HS-5 (cell line): ENCODE measurements at regions not wholly inside any gene's neighbourhood (a gene's known extent, or its start where the extent isn't known, plus 50 kb on each side); places are given as distances from the start of the nearest gene placed in this dataset.

ENCODE experiments used
- DNase-seq: peaks from one replicate; pipeline ENCODE4 v3.0.0-alpha.2; 2012; ENCODE audit warnings: low read depth

GRCh38 chr11:82373781-82374542 lies 359.7 kb downstream of the FAM181B start:
- no peak for DNase-seq

- DNase-seq, result no peak
Measured at GRCh38 chr11:82365351-82365750, 368.3 kb downstream of the FAM181B start.

- no peak for DNase-seq
Measured at GRCh38 chr11:82356316-82356715, 377.3 kb downstream of the FAM181B start.

DNA sequence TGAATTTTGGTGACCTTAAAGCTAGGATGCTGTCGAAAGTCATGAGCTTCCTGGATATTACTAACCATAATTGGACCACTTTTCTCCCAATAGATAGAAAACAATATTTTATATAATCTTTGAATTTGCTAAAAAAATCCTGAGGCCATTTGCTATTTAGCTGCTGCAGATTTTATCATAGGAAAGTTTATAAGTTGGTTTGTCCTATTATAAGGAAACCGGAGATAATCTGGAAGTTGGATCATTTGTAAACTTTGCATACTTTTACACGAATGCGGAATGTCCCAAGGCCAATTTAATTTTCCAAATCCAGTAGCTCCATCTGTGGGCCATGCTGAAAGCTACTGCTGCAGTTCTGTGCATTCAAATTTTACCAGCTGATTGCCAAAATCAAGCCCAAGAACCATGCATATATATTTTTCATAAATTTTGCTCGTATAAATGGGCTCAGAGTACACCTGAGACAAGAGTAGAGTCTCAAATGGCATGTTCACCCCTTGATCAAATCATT lies 378.3 kb downstream of the FAM181B start:
- DNase-seq, result no peak

- DNase-seq, result no peak
Measured at GRCh38 chr11:82326853-82327252, 406.8 kb downstream of the FAM181B start.

GRCh38 chr11:82321206-82321605 lies 412.5 kb downstream of the FAM181B start:
- DNase-seq, result no peak

- DNase-seq, result no peak
Measured at GRCh38 chr11:82315093-82315492, 418.6 kb downstream of the FAM181B start.

DNA sequence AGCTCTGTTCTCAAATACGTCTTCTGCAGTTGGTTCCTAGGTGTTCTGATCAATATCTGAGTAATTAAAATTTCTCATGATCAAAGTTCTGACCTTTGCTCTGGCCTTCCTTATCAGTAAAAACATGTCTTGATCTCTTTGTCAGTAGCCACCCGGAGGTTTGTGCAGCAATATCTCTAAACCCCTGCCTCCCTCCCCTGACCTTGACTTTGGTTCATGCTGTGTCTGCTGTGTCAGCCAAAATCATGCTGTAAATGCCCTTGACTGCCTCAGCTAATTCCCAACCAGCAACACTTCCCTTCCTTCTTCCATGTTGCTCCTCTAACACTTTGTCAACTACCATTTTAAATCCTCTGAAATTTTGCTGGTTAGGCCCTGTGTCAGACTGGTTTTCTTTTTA lies 424.7 kb downstream of the FAM181B start:
- DNase-seq, result no peak

DNA sequence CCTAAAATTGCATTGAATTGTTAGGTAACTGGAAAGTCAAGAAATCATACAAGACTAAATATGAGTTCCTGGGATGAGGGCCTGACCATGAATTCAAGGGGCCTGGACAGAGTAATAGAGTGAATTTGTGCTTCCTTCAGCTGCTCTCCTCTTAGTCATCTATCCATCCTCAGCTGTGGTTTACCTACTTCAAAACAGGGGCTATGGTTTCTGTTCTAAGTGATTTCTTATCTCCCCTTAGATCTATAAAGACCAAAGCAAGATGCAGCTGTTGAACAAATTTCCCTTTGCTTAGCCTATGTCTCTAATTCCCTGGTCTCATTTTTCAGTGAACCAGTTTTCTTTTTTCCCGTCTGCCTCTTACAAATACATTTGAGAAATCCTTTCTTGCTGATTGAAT lies 428.5 kb downstream of the FAM181B start:
- DNase-seq, result no peak

- DNase-seq, result no peak
Measured at GRCh38 chr11:82303671-82304070, 430.0 kb downstream of the FAM181B start.

DNA sequence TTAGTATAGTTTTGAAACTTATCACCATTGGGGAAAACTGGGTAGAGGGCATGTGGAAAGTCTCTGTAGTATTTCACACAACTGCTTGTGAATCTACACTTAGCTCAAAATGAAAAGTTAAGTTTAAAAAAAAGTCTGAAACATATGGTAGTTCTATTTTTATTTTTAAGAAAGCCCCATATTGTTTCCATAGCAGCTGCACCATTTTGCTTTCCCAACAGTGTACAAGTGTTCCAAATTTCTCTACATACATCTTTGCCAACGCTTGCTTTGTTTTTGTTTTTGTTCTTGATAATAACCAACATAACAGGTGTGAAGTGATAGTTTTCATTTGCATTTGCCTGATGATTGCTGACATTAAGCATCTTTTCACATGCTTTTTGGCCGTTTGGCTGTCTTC lies 445.2 kb downstream of the FAM181B start:
- no peak for DNase-seq

DNA sequence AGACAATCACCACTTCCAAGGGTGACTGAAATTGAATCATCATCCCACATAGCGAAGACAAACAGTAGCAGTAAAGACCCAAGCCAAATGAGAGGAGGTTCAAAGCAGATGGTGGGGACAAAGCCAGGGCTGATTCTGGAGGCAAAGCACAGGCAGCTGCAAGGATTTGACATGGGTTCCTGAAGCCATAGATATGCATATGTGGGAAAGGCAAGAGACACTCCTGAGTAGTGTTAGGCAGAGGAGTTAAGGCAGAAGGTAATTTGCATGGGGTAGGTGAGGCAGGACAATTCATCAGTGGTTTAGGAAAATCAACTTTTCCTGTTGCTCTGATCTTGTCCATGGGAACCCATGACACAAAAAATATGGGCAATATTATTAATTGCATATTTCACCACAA lies 462.8 kb downstream of the FAM181B start:
- no peak for DNase-seq

GRCh38 chr11:82268627-82269026 lies 465.0 kb downstream of the FAM181B start:
- DNase-seq, result no peak

- peak; percentile 19 for DNase-seq
Measured at GRCh38 chr11:82267186-82267585, 466.5 kb downstream of the FAM181B start.

DNA sequence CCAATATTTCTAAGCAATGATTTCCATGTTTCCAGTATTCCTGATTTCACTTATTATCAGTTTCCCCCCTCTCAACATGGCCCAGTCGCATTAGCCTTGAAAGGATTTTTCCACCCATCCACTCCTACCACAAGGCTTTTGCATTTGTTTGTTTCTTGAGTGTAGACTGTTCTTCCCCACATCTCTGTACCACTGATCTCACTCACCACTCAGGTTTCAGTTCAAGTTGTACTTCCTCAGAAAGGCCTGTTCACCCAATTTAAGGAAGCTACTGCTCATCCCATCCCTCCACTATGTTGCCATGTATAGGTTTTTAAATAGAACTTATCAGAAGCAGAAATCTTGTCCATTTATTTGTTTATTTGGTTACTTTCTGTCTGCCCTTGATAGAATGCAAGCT lies 472.3 kb downstream of the FAM181B start:
- no peak for DNase-seq

DNA sequence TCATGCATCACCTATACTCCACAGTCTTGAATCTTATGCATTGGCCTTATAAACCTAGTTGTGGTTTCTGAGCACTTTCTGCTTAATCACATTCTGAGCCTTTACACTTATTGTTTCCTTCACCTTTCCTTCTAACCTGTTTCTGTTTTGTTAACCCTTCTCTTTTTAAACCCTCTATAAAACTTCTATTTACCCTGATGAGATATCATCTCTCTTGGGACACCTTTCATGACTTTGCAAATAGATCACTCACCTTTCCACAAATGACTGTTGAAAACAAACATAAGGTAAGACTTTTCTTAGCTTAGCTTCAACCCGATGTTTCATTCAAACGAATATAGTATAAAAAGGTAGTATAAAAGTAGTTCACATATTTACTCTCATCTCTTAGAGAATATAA lies 483.6 kb downstream of the FAM181B start:
- DNase-seq, result no peak

DNA sequence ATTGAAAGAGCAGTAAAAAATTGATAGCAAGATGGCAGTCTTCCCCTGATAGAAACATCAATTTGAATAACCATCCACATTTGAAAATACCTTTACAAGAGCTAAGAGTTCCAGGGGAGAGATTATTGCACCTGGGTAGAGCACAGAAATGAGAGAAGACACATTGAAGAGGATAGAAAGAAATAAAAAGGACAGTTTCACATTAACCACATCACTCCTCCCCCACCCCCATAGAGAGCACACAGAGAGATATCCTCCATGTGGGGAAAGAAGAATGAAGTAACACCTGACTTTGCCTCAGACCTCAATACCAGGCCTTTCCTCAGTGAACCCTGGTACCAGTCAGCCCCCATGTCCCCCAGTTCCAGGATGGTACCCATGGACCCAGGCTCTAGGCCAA lies 486.7 kb downstream of the FAM181B start:
- DNase-seq, result no peak

DNA sequence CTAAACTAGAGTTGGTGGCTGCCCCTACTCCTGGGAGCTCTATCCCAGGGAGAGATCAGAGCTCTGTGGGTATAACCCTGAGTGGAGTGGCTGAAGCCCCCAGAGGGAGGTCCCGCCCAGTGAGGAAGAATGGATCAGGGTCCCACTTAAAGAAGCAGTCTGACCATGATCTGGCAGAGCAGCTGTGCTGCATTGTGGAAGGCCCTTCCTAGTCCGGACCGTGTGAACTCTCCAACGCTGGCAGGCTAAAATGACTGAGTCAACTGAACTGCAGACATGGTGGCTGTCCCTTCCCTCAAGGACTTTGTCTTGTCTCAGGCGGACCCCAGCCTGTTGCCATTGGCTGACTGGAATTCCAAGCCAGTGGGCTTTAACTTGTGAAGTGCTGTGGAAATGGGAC lies 494.2 kb downstream of the FAM181B start:
- DNase-seq, result no peak

DNA sequence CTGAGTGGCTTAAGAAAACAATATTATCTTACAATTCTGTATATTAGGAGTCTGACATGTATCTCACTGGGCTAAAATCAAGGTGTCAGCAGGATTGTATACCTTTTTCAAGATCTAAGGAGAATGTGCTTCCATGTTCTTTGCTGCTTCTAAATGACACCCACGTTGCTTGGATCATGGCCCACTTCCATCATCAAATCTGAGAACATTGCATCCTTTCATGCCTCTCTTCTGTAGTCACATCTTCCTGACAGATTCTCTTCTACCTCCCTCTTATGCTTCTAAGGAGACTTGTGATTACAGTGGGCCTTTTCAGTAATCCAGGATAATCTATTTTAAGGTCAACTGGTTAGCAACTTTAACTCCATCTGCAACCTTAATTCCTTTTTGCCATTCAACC lies 499.4 kb downstream of the FAM181B start:
- no peak for DNase-seq

DNA sequence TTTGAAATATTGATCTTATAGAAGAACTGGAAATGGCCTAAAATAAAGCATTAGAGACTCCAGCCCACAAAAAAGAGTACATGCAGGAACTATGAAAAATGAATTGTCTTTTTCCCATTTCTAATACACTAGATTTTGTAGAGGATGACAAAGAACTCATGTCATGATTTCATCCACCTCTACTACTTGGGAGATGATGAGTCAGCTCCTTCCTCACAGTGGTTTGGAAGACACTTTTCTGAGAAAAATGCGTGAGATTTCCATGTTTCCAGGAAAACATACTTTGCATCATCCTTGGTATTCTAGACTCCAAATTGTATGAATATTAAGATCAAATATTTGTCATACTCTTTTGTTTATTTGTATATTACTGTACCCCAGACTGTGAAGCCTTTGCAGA lies 500.5 kb downstream of the FAM181B start:
- DNase-seq, result peak; percentile 24

GRCh38 chr11:82229341-82229740 lies 504.3 kb downstream of the FAM181B start:
- DNase-seq, result no peak

DNA sequence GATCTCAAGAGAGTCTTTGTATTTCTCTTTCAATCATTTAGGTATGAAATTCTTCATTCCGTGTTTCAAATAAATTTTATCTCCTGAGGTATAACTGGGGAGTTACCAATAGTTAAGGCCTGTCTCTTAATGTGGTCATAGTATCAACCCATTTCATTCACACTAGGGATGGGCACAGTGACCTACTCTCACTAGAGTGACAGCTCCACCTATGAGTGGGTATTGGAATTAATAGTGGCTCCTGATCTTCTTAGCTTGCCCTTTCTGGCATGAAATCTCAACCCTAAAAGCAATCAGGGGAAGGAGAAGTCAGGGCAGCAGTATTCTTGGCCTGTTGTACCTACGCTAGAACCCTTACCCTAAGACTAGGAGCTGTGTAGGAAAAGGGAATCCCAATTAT lies 507.7 kb downstream of the FAM181B start:
- no peak for DNase-seq

DNA sequence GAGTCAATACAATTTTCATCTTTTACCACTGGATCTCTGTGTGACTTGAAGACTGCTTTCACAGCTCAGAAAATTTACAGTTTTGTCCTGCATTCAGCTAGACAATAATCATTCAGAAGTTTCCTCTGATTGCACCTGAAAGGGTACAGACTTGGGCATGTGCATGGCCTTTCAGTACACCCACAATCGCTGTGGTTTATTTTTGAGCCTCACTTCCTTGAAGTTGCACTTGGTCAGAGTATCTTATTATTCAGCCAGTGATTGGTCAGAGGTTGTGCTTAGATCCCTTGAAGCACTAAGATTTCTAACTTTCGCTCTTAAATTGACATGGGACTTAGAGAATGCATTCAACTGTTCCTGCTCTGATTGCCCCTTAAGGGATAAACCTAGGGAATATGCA lies 508.2 kb downstream of the FAM181B start:
- no peak for DNase-seq

- DNase-seq, result no peak
Measured at GRCh38 chr11:82216927-82217570, 516.6 kb downstream of the FAM181B start.
